Endodermal cell (in vitro differentiated cells): ENCODE measurements at regions not wholly inside any gene's neighbourhood (a gene's known extent, or its start where the extent isn't known, plus 50 kb on each side); places are given as distances from the start of the nearest gene placed in this dataset.

Experiments
- DNase-seq: peaks from one replicate; pipeline ENCODE4 v3.0.0-alpha.2; 2017
- H3K27ac ChIP-seq: 2 replicates; pipeline ENCODE4 v1.5.1; 2013; ENCODE audit warnings: mild to moderate bottlenecking, low read depth, low read length, moderate library complexity
- H3K27me3 ChIP-seq: 2 replicates; pipeline ENCODE4 v1.6.1; 2013; ENCODE audit warnings: mild to moderate bottlenecking, low read length, moderate library complexity; ENCODE audit not compliant: insufficient read depth, control insufficient read depth, poor library complexity, severe bottlenecking
- H3K36me3 ChIP-seq: 2 replicates; pipeline ENCODE4 v1.7.0; 2013; ENCODE audit warnings: mild to moderate bottlenecking, low read length, moderate library complexity; ENCODE audit not compliant: control insufficient read depth, insufficient read depth
- H3K4me1 ChIP-seq: one replicate; pipeline ENCODE4 v1.7.0; 2013; ENCODE audit warnings: low read length; ENCODE audit not compliant: control insufficient read depth, insufficient read depth
- H3K4me3 ChIP-seq: 2 replicates; pipeline ENCODE4 v1.5.1; 2013; ENCODE audit warnings: mild to moderate bottlenecking, low read length, moderate library complexity
- H3K9ac ChIP-seq: 2 replicates; pipeline ENCODE4 v1.6.1; 2013; ENCODE audit warnings: mild to moderate bottlenecking, low read length, moderate library complexity; ENCODE audit not compliant: poor library complexity, severe bottlenecking; ENCODE audit errors: extremely low read depth
- H3K9me3 ChIP-seq: 2 replicates; pipeline ENCODE4 v1.6.1; 2013; ENCODE audit warnings: mild to moderate bottlenecking, low read length, moderate library complexity; ENCODE audit not compliant: control insufficient read depth
- H3K27ac Mint-ChIP-seq: 2 replicates; pipeline ENCODE4 v1.8.0; 2020; ENCODE audit warnings: mixed read lengths
- H3K27me3 Mint-ChIP-seq: 2 replicates; pipeline ENCODE4 v1.8.0; 2021; ENCODE audit warnings: mild to moderate bottlenecking, mixed read lengths; ENCODE audit not compliant: insufficient read depth
- H3K36me3 Mint-ChIP-seq: 2 replicates; pipeline ENCODE4 v1.8.0; 2020; ENCODE audit warnings: low read depth, mixed read lengths
- H3K4me1 Mint-ChIP-seq: 2 replicates; pipeline ENCODE4 v1.8.0; 2020; ENCODE audit warnings: mixed read lengths
- H3K4me3 Mint-ChIP-seq: 2 replicates; pipeline ENCODE4 v1.8.0; 2020; ENCODE audit warnings: mild to moderate bottlenecking, moderate library complexity, mixed read lengths
- H3K9me3 Mint-ChIP-seq: 2 replicates; pipeline ENCODE4 v1.8.0; 2020; ENCODE audit warnings: mild to moderate bottlenecking, mixed read lengths
- WGBS, 2 experiments: methylation state at CpG; one replicate each; pipeline versions ENCODE4 v1.1.5 to v1.1.7; 2013; ENCODE audit warnings: missing lambda C conversion rate in 2 of 2, mixed read lengths in 1 of 2; ENCODE audit not compliant: insufficient coverage in 1 of 2, insufficient read length in 1 of 2; 5-methylcytosine and 5-hydroxymethylcytosine counted together
- TF ChIP-seq, protein P1 (sequence below): fragments of 200-600 bp; sonication (generic); conservative IDR thresholded peaks from 2 replicates; pipeline ENCODE4 v1.5.0; 2021; ENCODE audit warnings: antibody characterized with exemption, mild to moderate bottlenecking

DNA sequence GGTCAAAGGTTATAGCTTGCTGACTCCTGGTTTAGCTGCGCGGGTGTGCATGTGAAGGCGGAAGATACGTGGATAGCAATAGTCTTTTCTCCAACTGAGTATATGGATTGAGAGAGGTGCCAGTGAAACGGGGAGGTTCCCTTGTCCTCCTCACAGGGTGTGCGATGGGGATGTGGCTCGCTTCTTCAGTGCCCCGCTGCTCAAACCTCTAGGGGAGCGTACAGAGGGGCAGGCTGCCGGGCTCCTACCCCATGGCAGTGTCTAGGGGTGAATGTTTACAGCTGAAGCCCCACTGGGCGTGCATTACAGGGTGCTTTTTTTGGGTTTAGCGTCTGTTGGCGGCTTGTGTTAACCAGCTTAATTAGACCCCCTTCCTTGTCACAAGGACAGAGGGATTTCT, 438.5 kb downstream of the CCSER2 start:
- TF ChIP-seq, protein P1, sequence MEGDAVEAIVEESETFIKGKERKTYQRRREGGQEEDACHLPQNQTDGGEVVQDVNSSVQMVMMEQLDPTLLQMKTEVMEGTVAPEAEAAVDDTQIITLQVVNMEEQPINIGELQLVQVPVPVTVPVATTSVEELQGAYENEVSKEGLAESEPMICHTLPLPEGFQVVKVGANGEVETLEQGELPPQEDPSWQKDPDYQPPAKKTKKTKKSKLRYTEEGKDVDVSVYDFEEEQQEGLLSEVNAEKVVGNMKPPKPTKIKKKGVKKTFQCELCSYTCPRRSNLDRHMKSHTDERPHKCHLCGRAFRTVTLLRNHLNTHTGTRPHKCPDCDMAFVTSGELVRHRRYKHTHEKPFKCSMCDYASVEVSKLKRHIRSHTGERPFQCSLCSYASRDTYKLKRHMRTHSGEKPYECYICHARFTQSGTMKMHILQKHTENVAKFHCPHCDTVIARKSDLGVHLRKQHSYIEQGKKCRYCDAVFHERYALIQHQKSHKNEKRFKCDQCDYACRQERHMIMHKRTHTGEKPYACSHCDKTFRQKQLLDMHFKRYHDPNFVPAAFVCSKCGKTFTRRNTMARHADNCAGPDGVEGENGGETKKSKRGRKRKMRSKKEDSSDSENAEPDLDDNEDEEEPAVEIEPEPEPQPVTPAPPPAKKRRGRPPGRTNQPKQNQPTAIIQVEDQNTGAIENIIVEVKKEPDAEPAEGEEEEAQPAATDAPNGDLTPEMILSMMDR, result no peak
- WGBS, 2 experiments, result 91 to 97% methylated on average over 13 of the region's 13 CpGs

DNA sequence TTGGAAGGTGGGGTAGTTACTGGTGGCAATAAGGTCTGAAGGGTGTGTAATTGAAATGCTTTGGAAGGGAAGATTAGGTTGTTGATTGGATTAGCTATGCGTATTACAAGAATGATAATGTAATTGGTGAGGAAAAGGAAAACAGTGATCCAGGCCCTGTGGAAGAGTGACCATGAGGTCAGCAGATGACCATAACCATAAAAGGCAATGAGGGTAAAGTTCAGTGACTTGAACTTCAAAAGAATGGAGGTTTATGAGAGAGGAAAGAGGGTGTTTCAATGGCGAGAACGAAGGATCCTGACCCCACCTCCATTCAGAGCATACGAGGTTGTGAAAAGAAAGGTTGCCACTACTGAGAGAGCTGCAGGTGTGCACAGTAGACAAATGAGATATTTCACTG, 439.7 kb downstream of the CCSER2 start:
- Histone ChIP-seq H3K36me3 (no peaks in the 10 kb centered on the region), H3K9ac (no peak overlapping the region), H3K9me3 (no peaks in the 10 kb centered on the region), H3K4me3 (no peak overlapping the region), H3K27me3 (no peaks in the 10 kb centered on the region), H3K4me1 (peaks cover 2% of the 10 kb centered on the region), H3K27ac (no peak overlapping the region)
- Mint-ChIP-seq H3K9me3 (peaks cover 7% of the 10 kb centered on the region), H3K27me3 (peaks cover 20% of the 10 kb centered on the region), H3K4me3 (no peak overlapping the region), H3K4me1 (peaks cover 15% of the 10 kb centered on the region), H3K27ac (no peak overlapping the region), H3K36me3 (no peaks in the 10 kb centered on the region)
- DNase-seq, result no peak
- TF ChIP-seq, protein P1, result no peak
- 92 to 95% methylated on average over 3 to 4 of the region's 4 CpGs for WGBS, 2 experiments

More for the DNA sequence above, 438.5 kb downstream of the CCSER2 start:
- Mint-ChIP-seq H3K27me3 (peaks cover 20% of the 10 kb centered on the region), H3K4me3 (no peak overlapping the region), H3K9me3 (peaks cover 8% of the 10 kb centered on the region), H3K36me3 (no peaks in the 10 kb centered on the region), H3K4me1 (peaks cover 20% of the 10 kb centered on the region), H3K27ac (no peak overlapping the region)
- H3K4me1 ChIP-seq, result peaks cover 4% of the 10 kb centered on the region
- no peaks in the 10 kb centered on the region for H3K9me3 ChIP-seq
- H3K27ac ChIP-seq, result no peak overlapping the region
- H3K4me3 ChIP-seq, result no peak overlapping the region
- no peaks in the 10 kb centered on the region for H3K27me3 ChIP-seq
- H3K36me3 ChIP-seq, result no peaks in the 10 kb centered on the region
- H3K9ac ChIP-seq, result no peak overlapping the region
- DNase-seq, result no peak

DNA sequence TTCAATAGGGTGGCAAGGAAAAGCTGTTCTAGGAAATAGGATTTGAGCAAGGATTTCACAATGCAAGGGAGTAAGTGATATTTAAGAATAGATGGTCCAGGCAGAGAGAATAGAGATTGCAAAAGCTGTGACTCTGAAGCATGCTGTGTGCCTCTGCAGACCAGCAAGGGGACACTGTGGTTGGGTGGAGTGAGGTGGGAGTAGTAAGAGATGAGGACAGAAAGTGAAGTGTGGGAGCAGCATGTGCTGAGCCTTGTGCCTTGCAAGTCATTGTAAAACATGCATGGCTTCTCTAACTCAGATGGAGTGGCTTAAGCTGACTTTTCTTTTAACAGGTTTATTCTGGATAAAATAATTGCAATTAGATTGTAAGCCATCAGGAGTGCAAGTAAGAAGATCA, 442.4 kb downstream of the CCSER2 start:
- H3K4me1 Mint-ChIP-seq, result peaks cover 4% of the 10 kb centered on the region
- H3K9me3 ChIP-seq, result no peaks in the 10 kb centered on the region
- TF ChIP-seq, protein P1, result no peak

More for the DNA sequence above, 442.4 kb downstream of the CCSER2 start:
- DNase-seq, result no peak
- Mint-ChIP-seq H3K27me3 (peaks cover 22% of the 10 kb centered on the region), H3K4me3 (no peak overlapping the region), H3K36me3 (no peaks in the 10 kb centered on the region), H3K27ac (no peak overlapping the region), H3K9me3 (peaks cover 2% of the 10 kb centered on the region)
- Histone ChIP-seq H3K4me3 (no peak overlapping the region), H3K36me3 (no peaks in the 10 kb centered on the region), H3K4me1 (no peaks in the 10 kb centered on the region), H3K27ac (no peak overlapping the region), H3K9ac (no peak overlapping the region), H3K27me3 (no peaks in the 10 kb centered on the region)
